Right lobe of liver (tissue), 4 donors: ENCODE measurements at regions not wholly inside any gene's neighbourhood (a gene's known extent, or its start where the extent isn't known, plus 50 kb on each side); places are given as distances from the start of the nearest gene placed in this dataset.

Experiments
- POLR2A ChIP-seq: fragments of 450-650 bp; IDR thresholded peaks from one replicate; pipeline ENCODE4 v1.6.1; 2017; ENCODE audit warnings: antibody characterized with exemption, mild to moderate bottlenecking
- TF ChIP-seq, protein P1 (sequence below), 4 donors: fragments of 200-600 bp in 3 of 4; fragments of 450-650 bp in 1 of 4; IDR thresholded peaks; one replicate each; pipeline versions ENCODE4 v1.5.1 to v1.8.0; 2016 to 2022; ENCODE audit warnings: antibody characterized with exemption in 4 of 4, mild to moderate bottlenecking in 2 of 4
- donor health status: DM: no; HTN: no; CAD: no.
- donor health status: DM: no; HTN: no; CAD: no.
- donor health status: DM: no; HTN: yes; CAD: no.

DNA sequence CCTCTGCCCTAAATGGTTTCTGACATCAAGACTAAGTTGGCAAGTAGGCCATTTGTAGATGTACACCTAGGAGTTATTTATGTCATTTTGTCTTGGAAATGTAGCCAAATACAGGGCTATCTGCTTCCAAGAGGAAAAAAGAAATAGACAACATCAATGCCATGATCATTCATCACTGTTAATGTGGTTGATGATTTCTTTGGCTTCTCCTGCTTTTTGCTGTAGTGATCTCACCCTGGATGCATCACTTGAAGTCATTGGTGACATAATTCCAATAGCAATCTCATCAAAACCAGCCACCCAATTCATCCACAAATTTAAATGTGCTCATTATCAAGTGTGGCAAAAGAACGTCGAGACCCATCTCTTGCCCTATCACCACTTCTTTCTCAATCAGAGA, 222.6 kb upstream of the PPARGC1A start:
- TF ChIP-seq, protein P1, sequence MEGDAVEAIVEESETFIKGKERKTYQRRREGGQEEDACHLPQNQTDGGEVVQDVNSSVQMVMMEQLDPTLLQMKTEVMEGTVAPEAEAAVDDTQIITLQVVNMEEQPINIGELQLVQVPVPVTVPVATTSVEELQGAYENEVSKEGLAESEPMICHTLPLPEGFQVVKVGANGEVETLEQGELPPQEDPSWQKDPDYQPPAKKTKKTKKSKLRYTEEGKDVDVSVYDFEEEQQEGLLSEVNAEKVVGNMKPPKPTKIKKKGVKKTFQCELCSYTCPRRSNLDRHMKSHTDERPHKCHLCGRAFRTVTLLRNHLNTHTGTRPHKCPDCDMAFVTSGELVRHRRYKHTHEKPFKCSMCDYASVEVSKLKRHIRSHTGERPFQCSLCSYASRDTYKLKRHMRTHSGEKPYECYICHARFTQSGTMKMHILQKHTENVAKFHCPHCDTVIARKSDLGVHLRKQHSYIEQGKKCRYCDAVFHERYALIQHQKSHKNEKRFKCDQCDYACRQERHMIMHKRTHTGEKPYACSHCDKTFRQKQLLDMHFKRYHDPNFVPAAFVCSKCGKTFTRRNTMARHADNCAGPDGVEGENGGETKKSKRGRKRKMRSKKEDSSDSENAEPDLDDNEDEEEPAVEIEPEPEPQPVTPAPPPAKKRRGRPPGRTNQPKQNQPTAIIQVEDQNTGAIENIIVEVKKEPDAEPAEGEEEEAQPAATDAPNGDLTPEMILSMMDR (IDR thresholded peaks at IDR 0.05) = no peak
- no peak for TF ChIP-seq POLR2A
